K562 (cell line): ENCODE measurements at regions not wholly inside any gene's neighbourhood (a gene's known extent, or its start where the extent isn't known, plus 50 kb on each side); places are given as distances from the start of the nearest gene placed in this dataset.

Experiments
- ATAC-seq: fragments of 200-7000 bp; cut with Tn5 transposase; 3 replicates; pipeline ENCODE4 v1.9.1; 2020; ENCODE audit warnings: moderate library complexity
- BruUV-seq: library from RNA; stranded (reverse); fragments of 400-500 nt; replicated peaks from 2 replicates; lab custom pipeline; 2021; lab: Mats Ljungman, UMichigan
- CTCF ChIA-PET: fragments of 300-600 bp; formaldehyde crosslinking; extraction: SDS; loops from one replicate; lab custom pipeline; 2021; ENCODE audit warnings: low intra/inter-chr PET ratio; lab: Yijun Ruan, JAX
- POLR2A ChIA-PET: fragments of 300-600, 350-650 bp; sonication (Branson Sonifier 250); formaldehyde crosslinking; extraction: SDS; loops from one replicate; lab custom pipeline; 2021; ENCODE audit warnings: antibody characterized with exemption, inconsistent platforms; lab: Yijun Ruan, JAX
- DNase-seq, 4 experiments: peaks; one replicate each; pipeline versions ENCODE4 v3.0.0 to v3.0.0-alpha.2; 2011 to 2018; ENCODE audit warnings: low spot score in 3 of 4, mixed read lengths in 3 of 4; ENCODE audit errors: extremely low read depth in 1 of 4
- FAIRE-seq: peaks from 2 replicates; lab custom pipeline; 2011; peaks lifted over from hg19 to GRCh38; lab: Jason Lieb, UNC
- H2AFZ ChIP-seq: 2 replicates; pipeline ENCODE4 v1.6.0; 2011; ENCODE audit warnings: low read depth, low read length, control low read depth, inconsistent platforms
- H3K27ac ChIP-seq: fragments of 200-600 bp; 3 replicates; pipeline ENCODE4 v1.8.0; 2011; ENCODE audit warnings: low read depth, mild to moderate bottlenecking, control low read depth, inconsistent platforms, low read length, moderate library complexity, mixed read lengths; ENCODE audit errors: extremely low read depth
- H3K27me3 ChIP-seq, 2 experiments: fragments of 300-600 bp in 1 of 2; 2 replicates in 1 of 2; 3 replicates in 1 of 2; pipeline versions ENCODE4 v1.6.0 to v1.8.0; 2011; ENCODE audit warnings: inconsistent platforms in 2 of 2, low read length in 2 of 2, mild to moderate bottlenecking in 1 of 2, mixed read lengths in 1 of 2, moderate library complexity in 1 of 2; ENCODE audit not compliant: control insufficient read depth in 2 of 2, insufficient read depth in 2 of 2
- H3K36me3 ChIP-seq: fragments of 300-600 bp; 3 replicates; pipeline ENCODE4 v1.8.0; 2011; ENCODE audit warnings: mild to moderate bottlenecking, low read length, inconsistent platforms; ENCODE audit not compliant: control insufficient read depth, insufficient read depth
- H3K4me1 ChIP-seq, 2 experiments: fragments of 200-600 bp in 1 of 2; replicated peaks in 1 of 2; 2 replicates in 1 of 2; 3 replicates in 1 of 2; pipeline versions ENCODE4 v1.5.1 to v1.8.0; 2011; ENCODE audit warnings: inconsistent platforms in 2 of 2, low read length in 2 of 2, mild to moderate bottlenecking in 1 of 2, mixed read lengths in 1 of 2, moderate library complexity in 1 of 2; ENCODE audit not compliant: control insufficient read depth in 2 of 2, insufficient read depth in 2 of 2
- H3K4me2 ChIP-seq: 2 replicates; pipeline ENCODE4 v1.6.1; 2011; ENCODE audit warnings: low read length, control low read depth, inconsistent platforms, mixed read lengths; ENCODE audit not compliant: insufficient read depth
- H3K4me3 ChIP-seq: fragments of 200-600 bp; sonication (generic), shearing (Covaris generic); 2 replicates; pipeline ENCODE4 v1.5.1; 2016; ENCODE audit warnings: control low read depth, inconsistent platforms
- H3K79me2 ChIP-seq: fragments of 200-600 bp; 3 replicates; pipeline ENCODE4 v1.8.0; 2011; ENCODE audit warnings: low read length, inconsistent platforms; ENCODE audit not compliant: control insufficient read depth, insufficient read depth
- H3K9ac ChIP-seq, 2 experiments: 2 replicates each; pipeline versions ENCODE4 v1.6.0 to v1.6.1; 2011; ENCODE audit warnings: low read depth in 2 of 2, low read length in 2 of 2, control low read depth in 1 of 2, inconsistent platforms in 1 of 2, mild to moderate bottlenecking in 1 of 2, mixed read lengths in 1 of 2; ENCODE audit not compliant: insufficient read depth in 1 of 2
- H3K9me1 ChIP-seq: one replicate; pipeline ENCODE4 v1.6.0; 2011; ENCODE audit warnings: inconsistent platforms, mild to moderate bottlenecking, low read length, moderate library complexity; ENCODE audit not compliant: control insufficient read depth, insufficient read depth
- H3K9me3 ChIP-seq: replicated peaks from 2 replicates; pipeline ENCODE4 v1.5.1; 2011; ENCODE audit warnings: low read depth, low read length, inconsistent platforms; ENCODE audit not compliant: control insufficient read depth, insufficient read depth
- H4K20me1 ChIP-seq: replicated peaks from 2 replicates; pipeline ENCODE4 v1.6.1; 2011; ENCODE audit warnings: low read length, inconsistent platforms, mixed read lengths; ENCODE audit not compliant: control insufficient read depth, insufficient read depth
- ARHGAP35 ChIP-seq: fragments of 450-650 bp; IDR thresholded peaks from 2 replicates; pipeline ENCODE4 v1.6.1; 2018; ENCODE audit not compliant: partially characterized antibody
- ATF1 ChIP-seq, 2 experiments: fragments of 450-650 bp in 1 of 2; IDR thresholded peaks; 2 replicates each; pipeline ENCODE4 v1.6.1; 2016; ENCODE audit warnings: missing compliant biosample characterization in 1 of 2, missing genetic modification characterization in 1 of 2
- EHMT2 ChIP-seq: fragments of 450-650 bp; IDR thresholded peaks from 2 replicates; pipeline ENCODE4 v1.6.1; 2018; ENCODE audit warnings: antibody characterized with exemption
- FOXJ2 ChIP-seq: fragments of 200-800 bp; sonication (Bioruptor generic); IDR thresholded peaks from 2 replicates; pipeline ENCODE4 v1.6.1; 2016; ENCODE audit warnings: missing genetic modification characterization, missing compliant biosample characterization
- HDGF ChIP-seq: fragments of 450-650 bp; IDR thresholded peaks from 2 replicates; pipeline ENCODE4 v1.6.1; 2016
- ZNF121 ChIP-seq: sonication (generic); formaldehyde crosslinking; conservative IDR thresholded peaks from 2 replicates; pipeline ENCODE4 v1.8.0; 2022; ENCODE audit warnings: missing genetic modification reagents
- ZNF512 ChIP-seq: IDR thresholded peaks from 2 replicates; pipeline ENCODE4 v1.6.1; 2016; ENCODE audit warnings: missing genetic modification characterization, missing compliant biosample characterization
- ZNF79 ChIP-seq: fragments of 250-450 bp; sonication (Bioruptor Pico); IDR thresholded peaks from 2 replicates; pipeline ENCODE4 v1.4.0; 2020; ENCODE audit warnings: low read depth, mild to moderate bottlenecking, moderate library complexity
- WGBS: fragments of 100-300 bp; shearing (Covaris generic); methylation state at CpG from one replicate; pipeline ENCODE4 v1.1.6; 2016; ENCODE audit warnings: low coverage, mixed read lengths; ENCODE audit not compliant: insufficient coverage; ENCODE audit errors: missing lambda C conversion rate; 5-methylcytosine and 5-hydroxymethylcytosine counted together
- in situ Hi-C: fragments of 300-500 bp; cut with MboI; formaldehyde crosslinking; loops from 4 replicates; pipeline ENCODE4 v1.15.0; 2018; ENCODE audit warnings: inconsistent platforms, mixed read lengths
- intact Hi-C: fragments of 100-400 bp; cut with micrococcal nuclease; formaldehyde crosslinking; loops from 2 replicates; pipeline ENCODE4 v1.14.2; 2022
- TF ChIP-seq, protein P1 (sequence below): fragments of 450-650 bp; conservative IDR thresholded peaks from 2 replicates; pipeline ENCODE4 v1.6.1; 2016; ENCODE audit warnings: missing genetic modification characterization, low read depth, mild to moderate bottlenecking, control low read depth, missing compliant biosample characterization

- 1% methylated on average over 3 of the region's 3 CpGs for WGBS
- no peak for ATAC-seq
- no peak overlapping the region for H3K4me2 ChIP-seq
- BruUV-seq: no TSS peak
- no peaks in the 10 kb centered on the region for H3K9me1 ChIP-seq
- no peak overlapping the region for H3K27ac ChIP-seq
- no peaks in the 10 kb centered on the region for H3K4me1 ChIP-seq
- no peaks in the 10 kb centered on the region for H3K36me3 ChIP-seq
- H2AFZ ChIP-seq: no peak overlapping the region
- H3K9me3 ChIP-seq: no peaks in the 10 kb centered on the region
- in situ Hi-C loops: no loop called here
- ChIA-PET POLR2A (no interaction called here), CTCF (no interaction called here)
- no peak overlapping the region for H3K4me3 ChIP-seq
- no peak for FAIRE-seq
- no peaks in the 10 kb centered on the region for H3K79me2 ChIP-seq
- DNase-seq: no peak
- H3K9ac ChIP-seq: no peak overlapping the region
- no peaks in the 10 kb centered on the region for H3K27me3 ChIP-seq
- no peaks in the 10 kb centered on the region for H4K20me1 ChIP-seq
- TF ChIP-seq ZNF79 (CRISPR knock-in tag): no peak
- intact Hi-C loops: no loop called here
Measured at GRCh38 chr6:2426561-2427340, 181.3 kb upstream of the GMDS start.

DNA sequence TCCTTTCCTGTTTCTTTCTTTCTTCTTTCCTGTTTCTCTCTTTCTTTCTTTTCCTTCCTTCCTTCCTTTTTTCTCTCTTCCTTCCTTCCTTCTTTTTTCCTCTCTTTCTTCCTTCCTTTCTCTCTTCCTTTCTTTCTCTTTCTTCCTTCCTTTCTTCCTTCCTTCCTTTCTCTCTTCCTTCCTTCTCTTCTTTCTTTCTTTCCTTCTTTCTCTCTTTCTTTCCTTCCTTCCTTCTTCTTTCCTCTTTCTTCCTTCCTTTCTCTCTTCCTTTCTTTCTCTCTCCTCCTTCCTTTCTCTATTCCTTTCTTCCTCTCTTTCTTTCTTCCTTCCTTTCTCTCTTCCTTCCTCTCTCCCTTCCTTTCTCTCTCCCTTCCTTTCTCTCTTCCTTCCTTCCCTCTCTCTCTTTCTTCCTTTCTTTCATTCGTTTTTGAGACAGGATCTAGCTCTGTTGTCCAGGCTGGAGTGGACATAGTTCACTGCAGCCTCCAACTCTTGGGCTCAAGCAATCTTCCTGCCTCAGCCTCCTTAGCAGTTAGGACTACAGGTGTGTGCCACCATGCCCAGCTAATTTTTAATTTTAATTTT lies 170.8 kb upstream of the GMDS start:
- Histone ChIP-seq H3K4me2 (no peak overlapping the region), H3K9me3 (no peaks in the 10 kb centered on the region), H3K27ac (no peak overlapping the region), H3K9ac (no peak overlapping the region), H3K4me1 (no peaks in the 10 kb centered on the region), H3K79me2 (no peaks in the 10 kb centered on the region), H4K20me1 (no peaks in the 10 kb centered on the region), H2AFZ (no peak overlapping the region), H3K9me1 (no peaks in the 10 kb centered on the region), H3K4me3 (no peak overlapping the region), H3K27me3 (peaks cover 6 to 16% of the 10 kb centered on the region in 2 experiments; a peak in 3 of 5 replicates), H3K36me3 (no peaks in the 10 kb centered on the region)
- intact Hi-C loops: no loop called here
- POLR2A ChIA-PET: no interaction called here
- FAIRE-seq (no peak), ATAC-seq (no peak), DNase-seq (no peak)
- no TSS peak for BruUV-seq
- 0% methylated on average over 1 of the region's 1 CpG for WGBS
- in situ Hi-C loops: no loop called here
- CTCF ChIA-PET: no interaction called here
- TF ChIP-seq ZNF512 (tag): peak; percentile 97
- TF ChIP-seq FOXJ2 (tag): no peak
- TF ChIP-seq, protein P1, sequence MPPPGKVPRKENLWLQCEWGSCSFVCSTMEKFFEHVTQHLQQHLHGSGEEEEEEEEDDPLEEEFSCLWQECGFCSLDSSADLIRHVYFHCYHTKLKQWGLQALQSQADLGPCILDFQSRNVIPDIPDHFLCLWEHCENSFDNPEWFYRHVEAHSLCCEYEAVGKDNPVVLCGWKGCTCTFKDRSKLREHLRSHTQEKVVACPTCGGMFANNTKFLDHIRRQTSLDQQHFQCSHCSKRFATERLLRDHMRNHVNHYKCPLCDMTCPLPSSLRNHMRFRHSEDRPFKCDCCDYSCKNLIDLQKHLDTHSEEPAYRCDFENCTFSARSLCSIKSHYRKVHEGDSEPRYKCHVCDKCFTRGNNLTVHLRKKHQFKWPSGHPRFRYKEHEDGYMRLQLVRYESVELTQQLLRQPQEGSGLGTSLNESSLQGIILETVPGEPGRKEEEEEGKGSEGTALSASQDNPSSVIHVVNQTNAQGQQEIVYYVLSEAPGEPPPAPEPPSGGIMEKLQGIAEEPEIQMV (tag): no peak
- TF ChIP-seq HDGF: no peak
- TF ChIP-seq EHMT2: no peak
- TF ChIP-seq ZNF121: no peak
- no peak for TF ChIP-seq ATF1 (CRISPR knock-in tag; IDR thresholded peaks at IDR 0.05)
- TF ChIP-seq ATF1 (tag; IDR thresholded peaks at IDR 0.05): no peak
- TF ChIP-seq ARHGAP35: peak; percentile 49
